GM19438 (cell line): ENCODE measurements at regions not wholly inside any gene's neighbourhood (a gene's known extent, or its start where the extent isn't known, plus 50 kb on each side); places are given as distances from the start of the nearest gene placed in this dataset.
A peak's percentile ranks its signal among the peaks of the same experiment; 100 is the strongest.

Experiments used
- ATAC-seq: cut with Tn5 transposase; IDR thresholded peaks from one replicate; pipeline ENCODE4 v1.9.1; 2021; ENCODE audit warnings: low read depth; ENCODE audit not compliant: unreplicated experiment

- ATAC-seq, result no peak
Observed at GRCh38 chr1:4336507-4336906, 317.9 kb upstream of the AJAP1 start.

DNA sequence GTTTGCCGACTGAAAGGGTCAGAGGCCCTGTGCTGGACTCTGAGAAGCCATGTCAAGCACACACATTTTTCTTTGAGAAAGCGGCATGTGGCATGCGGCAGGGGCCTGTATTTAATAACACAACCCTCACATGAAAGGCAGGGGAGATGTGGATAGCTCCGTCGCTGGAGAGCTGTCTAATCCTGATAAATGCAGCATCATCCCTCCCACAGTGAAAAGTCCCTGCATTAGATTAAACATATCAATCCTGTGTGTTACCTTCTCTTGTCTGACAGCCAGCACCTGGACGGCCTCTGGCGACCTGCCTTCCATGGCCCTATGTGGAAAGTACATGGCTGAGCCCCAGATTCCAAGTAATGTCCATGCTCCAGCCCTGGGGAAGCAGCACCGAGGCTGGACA is 313.0 kb upstream of the AJAP1 start:
- ATAC-seq, result no peak

DNA sequence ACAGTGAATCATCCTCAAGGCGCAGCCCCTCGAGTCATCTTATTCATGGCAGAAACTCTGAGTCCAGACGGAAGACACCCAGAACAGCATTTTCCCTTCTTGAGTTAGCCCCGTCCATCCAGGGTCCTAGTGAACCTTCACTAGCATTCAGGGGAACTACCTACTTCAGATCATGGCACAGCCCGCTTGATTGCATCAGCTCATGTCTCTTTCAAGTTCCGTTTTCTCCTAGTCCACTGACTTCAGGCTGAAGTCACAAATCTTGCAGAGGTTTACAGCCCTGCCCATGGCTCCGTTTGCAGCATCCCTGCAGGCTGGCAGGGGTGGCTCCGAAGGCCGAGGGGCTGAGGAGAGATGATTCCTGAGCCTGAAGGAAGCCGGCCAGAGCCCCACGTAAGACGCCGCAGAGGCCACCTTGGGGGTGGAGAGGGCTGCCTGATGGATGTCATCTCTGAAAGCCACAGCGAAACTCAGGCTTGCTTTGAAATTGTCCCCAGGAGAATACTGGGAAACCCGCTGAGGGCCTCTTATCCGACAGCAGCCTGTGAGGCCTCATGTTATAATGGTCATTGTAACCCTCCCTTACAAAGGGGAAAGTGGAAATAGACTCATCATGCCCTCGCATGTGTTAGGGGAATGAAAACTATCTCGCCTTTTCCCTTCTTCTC is 310.2 kb upstream of the AJAP1 start:
- ATAC-seq, result peak; percentile 60

GRCh38 chr1:4345094-4345493 is 309.3 kb upstream of the AJAP1 start:
- no peak for ATAC-seq

GRCh38 chr1:4346131-4346530 is 308.3 kb upstream of the AJAP1 start:
- ATAC-seq, result no peak

- no peak for ATAC-seq
Observed at GRCh38 chr1:4351453-4351852, 303.0 kb upstream of the AJAP1 start.

DNA sequence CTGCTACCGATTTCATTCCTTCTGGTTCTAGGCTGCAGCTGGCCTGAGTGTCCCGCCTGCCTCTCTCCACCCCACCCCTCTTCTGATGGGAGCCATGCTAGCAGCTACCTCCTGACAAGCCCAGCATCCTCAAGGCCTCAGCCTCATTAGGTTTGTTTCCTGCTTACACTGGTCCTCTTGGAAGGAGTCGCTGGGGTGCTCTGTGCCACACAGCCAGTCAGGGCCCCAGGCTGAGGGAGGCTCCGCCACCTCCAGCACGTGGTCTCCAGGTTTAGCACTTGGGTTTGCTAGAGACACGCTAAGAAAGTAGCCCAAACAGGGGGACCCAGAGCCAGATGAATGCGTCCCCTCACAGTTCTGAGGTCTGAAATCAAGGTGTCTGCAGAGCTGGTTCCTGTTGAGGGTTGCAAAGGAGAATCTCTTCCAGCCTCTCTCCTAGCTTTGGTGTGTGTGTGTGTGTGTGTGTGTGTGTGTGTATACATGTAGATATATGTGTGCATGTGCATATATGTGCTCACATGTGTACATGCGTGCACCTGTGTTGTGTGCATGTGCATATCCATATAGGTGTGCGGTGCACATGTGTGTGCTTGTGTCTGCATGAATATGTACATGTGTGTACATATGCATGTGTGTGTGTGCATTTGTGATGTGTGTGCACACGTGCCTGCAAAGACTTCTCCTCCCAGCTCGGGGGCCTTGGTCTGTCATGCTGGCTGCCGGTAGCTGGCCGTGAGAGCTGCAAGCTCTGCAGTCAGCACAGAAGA is 301.1 kb upstream of the AJAP1 start:
- ATAC-seq, result no peak

DNA sequence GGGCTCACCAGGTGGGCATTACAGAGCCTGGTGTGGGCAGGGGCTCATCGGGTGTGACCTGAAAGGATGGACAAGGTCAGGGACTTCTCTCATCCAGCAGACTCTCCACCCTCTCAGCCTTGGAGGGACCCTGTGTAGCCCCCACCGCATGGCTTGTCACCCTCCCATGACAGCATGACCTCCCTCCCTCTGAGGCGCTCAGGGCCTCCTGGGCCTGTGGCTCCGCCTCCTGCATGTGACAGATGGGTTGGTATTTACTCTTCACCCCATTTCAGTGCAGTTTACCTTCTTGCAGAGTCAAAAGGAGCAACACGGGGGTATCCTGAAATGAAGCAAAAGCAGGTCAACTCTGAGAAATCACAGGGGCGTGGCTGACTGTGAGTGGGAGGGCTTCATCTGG is 298.6 kb upstream of the AJAP1 start:
- ATAC-seq, result no peak

- ATAC-seq, result no peak
Observed at GRCh38 chr1:4362314-4363044, 291.9 kb upstream of the AJAP1 start.

DNA sequence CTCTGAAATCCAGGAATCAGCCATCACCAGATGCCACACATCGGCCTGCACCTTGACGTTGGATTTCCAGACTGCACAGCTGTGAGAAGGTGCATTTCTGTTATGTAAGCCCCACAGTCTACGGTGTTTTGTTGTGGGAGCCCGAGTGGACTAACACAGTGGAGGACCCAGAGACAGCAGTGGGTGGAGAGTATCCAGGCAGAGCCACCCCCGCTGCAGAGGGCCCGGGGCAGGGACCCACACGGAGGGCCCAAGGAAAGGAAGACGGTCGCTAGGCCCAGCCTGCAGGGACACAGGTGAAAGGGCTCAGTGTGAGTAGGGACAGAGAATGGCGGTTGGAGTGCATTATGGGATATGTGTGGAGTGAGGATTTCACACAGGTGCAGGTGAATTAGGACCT is 288.3 kb upstream of the AJAP1 start:
- ATAC-seq, result no peak

DNA sequence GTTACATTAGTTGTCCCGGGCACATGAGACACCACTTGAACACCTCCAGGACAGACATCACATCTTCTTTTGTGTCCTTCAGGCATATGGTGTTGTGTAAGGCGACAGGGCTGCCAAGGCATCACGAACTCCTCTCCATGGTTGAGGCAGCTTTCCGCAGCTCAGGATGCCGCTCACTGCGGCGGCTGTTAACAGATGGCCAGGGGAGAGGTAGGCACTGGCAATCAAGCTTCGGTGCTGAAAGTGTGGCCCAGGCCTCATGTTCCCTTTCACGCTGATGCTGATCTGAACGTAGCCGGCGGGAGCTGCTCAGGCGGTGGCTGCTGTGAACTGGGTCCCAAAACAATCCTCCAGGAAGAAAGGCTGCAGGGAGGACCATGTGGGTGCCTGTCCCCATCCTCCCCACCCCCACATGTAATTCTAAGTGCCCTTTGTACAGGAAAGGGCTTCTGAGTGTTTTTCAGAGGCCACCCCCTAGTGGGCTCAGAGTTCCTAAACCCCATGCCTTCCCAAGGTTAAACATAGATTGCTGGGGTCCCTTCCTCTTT is 287.1 kb upstream of the AJAP1 start:
- ATAC-seq, result no peak

DNA sequence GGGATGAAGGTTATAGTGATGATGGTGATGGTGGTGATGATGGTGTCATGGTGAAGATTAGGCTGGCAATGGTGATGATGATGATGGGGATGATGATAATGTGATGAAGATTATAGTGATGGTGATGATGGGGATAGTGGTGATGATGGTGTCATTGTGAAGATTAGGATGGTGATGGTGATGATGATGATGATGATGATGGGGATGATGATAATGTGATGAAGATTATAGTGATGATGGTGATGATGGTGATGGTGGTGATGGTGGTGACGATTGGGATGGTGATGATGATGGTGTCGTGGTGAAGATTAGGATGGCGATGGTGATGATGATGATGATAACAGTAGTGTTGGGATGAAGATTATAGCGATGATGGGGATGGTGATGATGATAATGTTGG is 285.1 kb upstream of the AJAP1 start:
- no peak for ATAC-seq

DNA sequence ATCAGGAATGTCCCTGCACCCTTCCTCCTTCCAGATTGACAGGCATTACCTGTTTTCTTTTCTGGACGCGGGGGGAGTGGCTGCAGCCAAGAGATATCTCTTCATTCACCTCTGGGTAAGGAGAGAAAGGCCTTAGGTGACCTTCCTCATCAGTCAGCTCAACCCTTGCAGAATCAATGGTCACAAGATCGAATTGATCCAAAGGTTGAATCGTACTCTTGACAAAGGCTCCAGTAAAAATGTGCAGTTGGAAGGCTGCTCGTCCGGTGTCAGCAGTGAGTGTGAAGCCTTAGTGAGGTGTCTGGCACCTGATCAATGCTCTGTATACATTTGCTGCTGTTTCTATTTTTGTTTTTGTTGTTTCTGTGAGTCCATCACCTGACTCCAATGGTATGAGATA is 282.6 kb upstream of the AJAP1 start:
- no peak for ATAC-seq

DNA sequence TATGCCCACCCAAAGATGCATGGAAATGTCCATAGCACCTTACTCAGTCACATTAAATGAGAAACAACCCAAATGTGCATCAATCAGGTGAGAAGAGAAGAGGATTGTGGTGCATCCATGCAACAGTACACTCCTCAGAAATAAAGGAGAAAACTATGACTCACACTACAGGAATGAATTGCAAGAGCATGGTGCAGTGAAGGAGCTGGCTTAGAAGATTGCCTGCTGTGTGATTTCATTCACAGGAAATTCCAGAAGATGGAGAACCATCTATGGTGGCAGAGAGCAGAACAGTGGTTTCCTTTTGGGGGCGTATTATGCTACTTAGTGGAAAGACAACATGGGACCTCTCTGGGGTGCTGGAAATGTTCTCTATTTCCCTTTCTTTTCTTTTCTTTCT is 278.6 kb upstream of the AJAP1 start:
- no peak for ATAC-seq

DNA sequence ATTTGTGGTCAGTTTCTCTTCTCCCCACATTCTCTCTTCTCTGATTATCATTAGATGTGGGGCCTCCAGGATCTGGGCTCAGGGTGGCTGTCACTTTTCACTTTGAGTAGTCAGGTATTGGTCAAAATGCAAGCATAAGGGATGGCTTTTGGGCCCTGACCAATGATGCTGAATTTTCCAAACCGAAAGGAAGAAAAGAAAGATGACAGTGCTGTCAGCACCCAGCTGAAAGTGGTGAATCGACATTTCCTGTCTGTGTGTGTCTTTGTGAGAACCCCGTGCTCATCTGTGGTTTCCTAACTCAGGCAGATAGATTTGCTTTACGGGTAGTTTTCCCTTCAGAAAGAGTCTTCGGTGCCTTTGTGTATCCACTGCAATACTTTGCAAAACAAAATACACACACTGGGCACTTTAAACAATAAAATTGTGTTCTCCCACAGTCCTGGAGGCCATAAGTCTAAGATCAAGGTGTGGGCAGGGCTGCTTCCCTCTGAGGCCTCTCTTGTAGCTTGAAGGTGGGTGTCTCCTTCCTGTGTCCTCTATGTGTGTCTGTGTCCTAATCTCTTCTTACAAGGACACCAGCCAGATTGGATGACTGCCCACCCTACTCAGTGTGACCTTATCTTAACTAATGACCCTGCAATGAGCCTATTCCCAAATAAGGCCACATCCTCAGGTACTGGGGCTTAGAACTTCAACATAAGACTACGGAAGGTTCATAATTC is 274.8 kb upstream of the AJAP1 start:
- ATAC-seq, result no peak

- ATAC-seq, result no peak
Observed at GRCh38 chr1:4380564-4381168, 273.7 kb upstream of the AJAP1 start.

DNA sequence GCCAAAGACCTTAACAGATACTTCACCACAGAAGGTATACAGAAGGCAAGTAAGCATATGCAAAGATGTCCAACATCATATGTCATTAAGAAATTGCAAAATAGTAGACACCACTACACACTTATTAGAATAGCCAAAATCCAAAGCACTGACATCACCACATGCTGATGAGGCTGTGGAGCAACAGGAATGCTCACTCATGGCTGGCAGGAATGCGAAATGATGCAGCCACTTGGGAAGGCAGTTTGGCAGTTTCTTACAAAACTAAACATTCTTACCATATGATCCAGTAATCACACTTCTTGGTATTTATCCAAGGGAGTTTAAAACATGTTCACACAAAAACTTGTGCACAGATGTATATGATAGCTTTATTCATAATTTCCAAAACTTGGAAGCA is 261.2 kb upstream of the AJAP1 start:
- ATAC-seq, result no peak

- no peak for ATAC-seq
Observed at GRCh38 chr1:4394366-4394765, 260.0 kb upstream of the AJAP1 start.

GRCh38 chr1:4395158-4395557 is 259.3 kb upstream of the AJAP1 start:
- ATAC-seq, result no peak

DNA sequence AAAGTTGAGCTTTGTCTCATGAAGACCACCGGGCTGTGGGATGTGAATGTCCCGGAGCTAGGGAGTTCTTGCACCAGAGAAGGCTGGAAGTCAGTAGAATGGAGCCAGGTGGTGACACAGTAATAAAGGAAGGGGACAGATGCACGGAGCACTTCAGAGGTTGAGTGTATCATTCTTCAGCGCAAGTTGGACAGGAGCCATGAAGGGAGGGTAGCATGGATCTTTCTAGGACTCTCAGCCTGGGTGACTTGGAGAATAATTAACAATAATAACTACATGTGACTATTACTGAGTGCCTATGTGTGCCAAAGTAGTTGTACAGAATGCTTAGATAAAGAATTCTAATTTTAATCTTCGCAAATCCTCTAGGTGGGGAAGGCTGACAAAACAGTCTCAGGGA is 258.7 kb upstream of the AJAP1 start:
- no peak for ATAC-seq
